ENCODE measurements at regions not wholly inside any gene's neighbourhood (a gene's known extent, or its start where the extent isn't known, plus 50 kb on each side); places are given as distances from the start of the nearest gene placed in this dataset.

GRCh38 chr12:65618588-65618987, 205.7 kb upstream of the HMGA2 start:
- no peak for TF ChIP-seq POLR2A (IDR thresholded peaks at IDR 0.05)
- TF ChIP-seq CTCF (IDR thresholded peaks at IDR 0.05): no peak
